Neural progenitor cell (in vitro differentiated cells): ENCODE measurements at regions not wholly inside any gene's neighbourhood (a gene's known extent, or its start where the extent isn't known, plus 50 kb on each side); places are given as distances from the start of the nearest gene placed in this dataset.

Source experiments
- CTCF ChIP-seq: fragments of 200-600 bp; sonication (generic); IDR thresholded peaks from 2 replicates; pipeline ENCODE4 v1.5.1; 2017; ENCODE audit warnings: antibody characterized with exemption, mild to moderate bottlenecking
- EZH2 ChIP-seq: fragments of 200-600 bp; sonication (generic); IDR thresholded peaks from 2 replicates; pipeline ENCODE4 v1.6.1; 2017; ENCODE audit warnings: antibody characterized with exemption, mild to moderate bottlenecking, moderate library complexity

GRCh38 chr18:79625195-79625923 is 54.2 kb upstream of the CTDP1 start:
- TF ChIP-seq CTCF (no peak), EZH2 (no peak)
